ENCODE measurements at regions not wholly inside any gene's neighbourhood (a gene's known extent, or its start where the extent isn't known, plus 50 kb on each side); places are given as distances from the start of the nearest gene placed in this dataset.

DNA sequence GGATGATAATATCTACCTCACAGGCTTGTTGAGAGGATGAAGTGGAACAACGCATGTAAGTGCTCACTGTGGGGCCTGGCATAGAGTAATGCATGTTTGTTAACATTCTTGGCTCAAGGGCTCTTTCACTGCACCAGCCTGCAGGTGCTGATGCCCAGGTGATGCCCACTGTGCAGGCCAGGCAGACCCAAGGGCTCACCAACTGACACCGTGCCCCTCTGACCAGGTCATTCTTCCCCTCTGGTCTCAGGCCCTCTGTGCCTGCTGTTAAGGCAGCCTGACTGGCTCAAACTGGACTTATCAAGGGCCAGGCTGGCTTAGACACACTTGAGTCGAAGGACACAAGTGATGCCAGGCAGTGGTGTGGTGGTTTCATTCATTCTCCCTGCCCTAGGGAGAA, 90.5 kb downstream of the PJA1 start:
- Mint-ChIP-seq H3K27ac (no peak overlapping the region), H3K27me3 (no peaks in the 10 kb centered on the region), H3K4me3 (no peak overlapping the region), H3K36me3 (ENCODE audit: low read depth) (no peaks in the 10 kb centered on the region), H3K9me3 (no peaks in the 10 kb centered on the region), H3K4me1 (no peaks in the 10 kb centered on the region)
- ATAC-seq, result no peak
- no peak for DNase-seq

DNA sequence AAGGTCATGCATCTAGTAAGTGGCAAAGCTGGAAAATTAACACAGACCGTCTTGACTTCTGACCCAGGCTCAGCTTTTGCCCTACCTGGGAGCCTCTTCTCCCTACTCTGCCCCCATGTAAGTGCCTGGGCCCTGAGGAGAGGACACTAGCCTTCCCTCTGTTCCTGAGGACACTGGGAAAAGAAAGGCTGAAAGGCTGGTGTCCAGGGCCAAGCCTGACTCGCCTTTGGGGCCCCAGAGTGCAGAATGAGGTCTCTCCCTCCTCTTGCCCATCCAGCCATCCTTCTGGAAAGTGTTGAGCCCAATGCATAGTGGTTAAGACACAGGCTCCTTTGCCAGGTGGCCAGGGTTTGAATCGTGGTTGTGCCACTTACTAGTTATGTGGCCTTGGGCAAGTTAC, 91.5 kb downstream of the PJA1 start:
- no peak for ATAC-seq
- H3K4me3 Mint-ChIP-seq, result no peak overlapping the region
- no peaks in the 10 kb centered on the region for H3K4me1 Mint-ChIP-seq
- no peak for DNase-seq
- no peaks in the 10 kb centered on the region for H3K27me3 Mint-ChIP-seq
- no peak overlapping the region for H3K27ac Mint-ChIP-seq
- H3K36me3 Mint-ChIP-seq (ENCODE audit: low read depth), result no peaks in the 10 kb centered on the region
- no peaks in the 10 kb centered on the region for H3K9me3 Mint-ChIP-seq

DNA sequence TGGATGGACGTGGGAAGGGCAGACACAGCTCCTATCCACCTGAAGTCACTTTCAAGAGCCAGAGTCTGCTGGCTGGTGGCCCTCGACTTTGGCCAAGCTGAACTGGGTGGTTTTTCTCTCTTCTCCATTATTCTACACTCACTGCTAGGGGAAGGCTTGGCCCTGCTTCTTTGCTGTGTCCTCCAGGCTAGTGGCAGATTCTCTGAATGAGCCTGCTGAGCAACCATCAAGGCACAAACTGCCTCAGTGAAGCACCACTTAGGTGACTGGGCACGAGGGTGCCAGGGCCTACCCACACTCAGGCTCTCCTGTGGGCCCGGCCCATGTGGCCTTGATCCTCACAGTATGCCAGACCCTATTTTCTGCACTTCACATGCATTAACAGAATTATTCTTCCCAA, 92.0 kb downstream of the PJA1 start:
- Mint-ChIP-seq H3K4me1 (no peaks in the 10 kb centered on the region), H3K27me3 (no peaks in the 10 kb centered on the region), H3K4me3 (no peak overlapping the region), H3K27ac (no peak overlapping the region), H3K36me3 (ENCODE audit: low read depth) (no peaks in the 10 kb centered on the region), H3K9me3 (no peaks in the 10 kb centered on the region)
- ATAC-seq, result no peak
- DNase-seq, result no peak

DNA sequence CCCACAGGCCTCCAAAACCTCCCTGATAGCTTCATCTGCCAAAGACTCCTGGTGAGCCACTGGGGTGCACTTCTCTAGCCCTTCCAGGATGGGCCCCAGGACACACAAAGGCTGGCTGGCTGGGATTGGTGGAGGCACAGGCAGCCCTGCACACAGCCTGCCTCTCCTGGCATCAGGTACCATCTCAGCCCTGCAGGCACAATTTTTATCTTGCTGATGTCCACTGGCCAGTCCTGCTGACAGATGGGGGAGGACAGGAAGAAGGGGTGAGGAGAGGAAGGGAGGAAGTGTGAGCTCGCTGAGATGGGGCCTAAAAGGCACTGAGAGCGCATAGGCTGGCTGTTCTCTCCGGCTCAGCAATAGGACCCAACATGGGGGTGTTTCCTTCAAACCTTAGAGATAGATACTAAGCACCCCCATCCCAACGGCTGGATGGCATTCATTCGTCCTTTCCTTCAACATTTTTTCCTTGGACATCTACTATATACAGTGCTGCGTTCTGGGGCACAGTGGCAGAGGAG, 92.7 kb downstream of the PJA1 start:
- H3K9me3 Mint-ChIP-seq, result no peaks in the 10 kb centered on the region
- H3K4me1 Mint-ChIP-seq, result no peaks in the 10 kb centered on the region
- ATAC-seq (no peak), DNase-seq (no peak)
- no peak overlapping the region for H3K27ac Mint-ChIP-seq
- H3K27me3 Mint-ChIP-seq, result no peaks in the 10 kb centered on the region
- H3K4me3 Mint-ChIP-seq, result no peak overlapping the region
- no peaks in the 10 kb centered on the region for H3K36me3 Mint-ChIP-seq (ENCODE audit: low read depth)

DNA sequence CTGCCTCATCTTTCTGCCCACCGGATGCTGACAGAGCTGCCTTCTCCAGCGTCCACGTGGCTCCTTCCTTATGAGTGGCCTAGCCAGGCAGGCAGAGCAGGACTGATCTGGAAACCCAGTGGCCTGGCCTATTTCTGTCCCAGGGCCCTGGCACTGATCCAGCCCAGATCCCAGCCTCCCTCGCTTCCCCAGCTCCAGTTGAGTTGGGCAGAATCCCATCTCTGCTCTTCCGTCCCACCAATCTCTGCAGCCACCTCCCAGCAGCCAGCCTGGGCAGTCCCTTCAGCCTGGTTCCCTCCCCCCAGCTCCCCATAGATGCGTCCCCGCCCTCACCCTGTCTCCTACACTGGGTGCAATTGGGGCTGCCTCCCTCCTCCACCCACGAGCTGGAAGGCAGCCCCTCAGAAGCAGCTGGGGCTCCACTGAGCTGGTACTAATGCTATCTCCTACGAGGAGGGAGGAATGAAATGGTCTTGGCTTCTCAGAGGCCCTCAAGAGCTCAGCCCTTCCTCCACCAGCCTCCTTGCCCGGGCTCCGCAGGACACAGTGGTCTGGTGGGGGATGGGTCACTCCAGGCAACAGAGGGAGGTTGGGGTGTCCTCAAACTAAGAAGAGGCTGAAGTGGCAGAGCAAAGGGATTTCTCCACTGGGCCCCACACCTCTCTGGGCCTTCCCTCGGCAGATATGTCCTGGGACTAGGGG, 94.2 kb downstream of the PJA1 start:
- Mint-ChIP-seq H3K36me3 (ENCODE audit: low read depth) (no peaks in the 10 kb centered on the region), H3K4me3 (no peak overlapping the region), H3K27me3 (no peaks in the 10 kb centered on the region), H3K4me1 (no peaks in the 10 kb centered on the region), H3K9me3 (no peaks in the 10 kb centered on the region), H3K27ac (no peak overlapping the region)
- DNase-seq, result no peak
- ATAC-seq, result no peak

DNA sequence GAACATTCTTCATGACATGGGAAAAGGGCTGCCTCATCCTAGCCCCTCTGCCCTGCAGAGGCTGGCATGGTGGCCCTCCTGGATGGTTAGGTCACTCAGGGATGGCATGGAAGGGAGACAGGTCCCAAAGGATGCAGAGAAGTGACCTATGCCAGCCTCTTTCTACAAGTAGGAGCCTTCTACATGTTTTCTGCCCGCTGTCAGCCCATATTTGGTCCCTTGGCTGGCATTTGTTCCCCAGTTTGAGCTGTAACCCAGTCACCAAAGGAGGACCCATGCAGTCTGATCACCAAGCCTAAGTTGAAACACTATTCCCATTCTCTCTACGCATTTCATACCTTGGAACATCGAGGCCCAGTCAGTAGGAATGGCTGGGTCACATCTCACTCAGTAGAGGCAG, 95.4 kb downstream of the PJA1 start:
- no peaks in the 10 kb centered on the region for H3K27me3 Mint-ChIP-seq
- no peak overlapping the region for H3K27ac Mint-ChIP-seq
- H3K9me3 Mint-ChIP-seq, result no peaks in the 10 kb centered on the region
- H3K4me3 Mint-ChIP-seq, result no peak overlapping the region
- no peaks in the 10 kb centered on the region for H3K4me1 Mint-ChIP-seq
- no peaks in the 10 kb centered on the region for H3K36me3 Mint-ChIP-seq (ENCODE audit: low read depth)
- DNase-seq (no peak), ATAC-seq (no peak)

DNA sequence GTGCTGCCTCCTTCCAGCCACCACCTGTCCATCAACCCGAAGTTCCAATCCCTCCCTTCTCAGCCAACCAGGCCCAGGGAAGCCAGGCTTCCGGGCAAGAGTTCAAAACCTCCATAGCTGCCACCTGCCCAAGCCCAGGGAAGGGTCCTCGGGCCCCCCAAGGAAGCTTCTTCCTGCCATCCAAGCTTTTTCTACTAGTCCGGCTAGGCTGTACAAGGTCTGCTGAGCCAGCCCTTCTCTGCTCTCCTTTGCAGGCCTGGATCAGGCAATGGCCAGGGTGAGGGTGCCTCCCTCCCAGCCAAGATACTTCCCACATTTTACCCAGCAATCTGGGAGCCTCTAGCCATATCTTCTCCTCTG, 96.2 kb downstream of the PJA1 start:
- no peaks in the 10 kb centered on the region for H3K36me3 Mint-ChIP-seq (ENCODE audit: low read depth)
- H3K9me3 Mint-ChIP-seq, result no peaks in the 10 kb centered on the region
- no peak for DNase-seq
- no peaks in the 10 kb centered on the region for H3K4me1 Mint-ChIP-seq
- H3K4me3 Mint-ChIP-seq, result no peak overlapping the region
- no peaks in the 10 kb centered on the region for H3K27me3 Mint-ChIP-seq
- H3K27ac Mint-ChIP-seq, result no peak overlapping the region
- ATAC-seq, result no peak

DNA sequence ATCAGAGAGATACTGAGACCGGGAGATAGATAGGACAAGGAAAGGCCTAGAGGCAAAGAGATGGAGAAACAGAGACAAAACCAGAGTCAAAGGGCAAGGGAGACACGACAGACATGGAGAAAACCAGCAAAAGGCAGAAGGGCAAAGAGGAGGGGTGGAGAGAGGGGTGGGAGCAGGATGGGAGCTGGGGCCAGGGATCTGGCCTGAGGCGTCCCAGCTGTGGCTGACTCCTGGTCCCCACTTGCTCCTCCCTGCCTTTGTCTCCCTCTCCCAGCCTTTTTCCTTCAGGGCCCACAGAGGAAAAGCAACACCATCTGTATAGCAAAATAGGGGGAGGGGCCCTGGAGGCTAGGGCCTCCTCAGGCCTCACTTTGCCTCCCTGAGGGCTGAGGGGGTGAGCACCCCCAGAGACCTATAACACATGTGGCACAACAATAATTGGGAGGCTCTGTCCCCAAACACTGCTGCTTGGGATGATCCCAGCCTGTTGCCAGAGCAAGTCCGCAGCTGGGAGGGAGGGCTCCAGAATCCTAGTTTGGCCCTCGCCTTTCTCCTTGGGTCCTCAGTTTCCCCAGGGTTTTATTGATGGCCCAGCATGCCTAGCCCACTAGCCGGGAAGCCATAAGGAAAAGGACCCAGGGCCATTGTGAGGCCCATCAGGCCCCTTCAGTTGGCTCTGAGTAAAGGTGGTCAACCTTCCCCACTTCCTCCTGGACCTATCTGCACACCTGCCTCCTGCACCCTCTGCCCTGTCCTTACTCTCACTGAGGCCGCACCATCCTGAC, 96.8 kb downstream of the PJA1 start:
- Mint-ChIP-seq H3K4me3 (no peak overlapping the region), H3K27ac (no peak overlapping the region), H3K27me3 (no peaks in the 10 kb centered on the region), H3K9me3 (no peaks in the 10 kb centered on the region), H3K4me1 (no peaks in the 10 kb centered on the region), H3K36me3 (ENCODE audit: low read depth) (no peaks in the 10 kb centered on the region)
- DNase-seq, result no peak
- no peak for ATAC-seq

DNA sequence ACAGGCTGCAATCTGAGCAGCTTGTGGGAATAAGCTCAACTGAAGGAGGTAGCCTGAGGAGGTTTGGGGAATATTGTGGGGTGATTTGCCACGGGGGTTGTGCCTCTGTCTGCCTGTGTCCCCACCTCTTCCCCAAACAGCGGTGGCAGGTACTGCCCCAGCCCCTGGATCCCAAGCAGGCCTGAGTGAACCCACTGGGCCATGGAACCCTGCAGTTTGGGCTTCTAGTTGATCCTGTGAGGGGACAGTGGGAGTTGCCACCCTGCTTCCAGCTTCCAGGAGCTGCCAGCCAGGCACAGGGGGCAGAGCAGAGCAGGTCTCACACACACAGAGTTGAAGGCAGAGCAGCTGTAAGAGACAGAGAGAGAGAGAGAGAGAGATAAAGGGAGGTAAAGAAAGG, 97.4 kb downstream of the PJA1 start:
- Mint-ChIP-seq H3K27me3 (no peaks in the 10 kb centered on the region), H3K9me3 (no peaks in the 10 kb centered on the region), H3K4me3 (no peak overlapping the region), H3K4me1 (no peaks in the 10 kb centered on the region), H3K36me3 (ENCODE audit: low read depth) (no peaks in the 10 kb centered on the region), H3K27ac (no peak overlapping the region)
- DNase-seq (no peak), ATAC-seq (no peak)

DNA sequence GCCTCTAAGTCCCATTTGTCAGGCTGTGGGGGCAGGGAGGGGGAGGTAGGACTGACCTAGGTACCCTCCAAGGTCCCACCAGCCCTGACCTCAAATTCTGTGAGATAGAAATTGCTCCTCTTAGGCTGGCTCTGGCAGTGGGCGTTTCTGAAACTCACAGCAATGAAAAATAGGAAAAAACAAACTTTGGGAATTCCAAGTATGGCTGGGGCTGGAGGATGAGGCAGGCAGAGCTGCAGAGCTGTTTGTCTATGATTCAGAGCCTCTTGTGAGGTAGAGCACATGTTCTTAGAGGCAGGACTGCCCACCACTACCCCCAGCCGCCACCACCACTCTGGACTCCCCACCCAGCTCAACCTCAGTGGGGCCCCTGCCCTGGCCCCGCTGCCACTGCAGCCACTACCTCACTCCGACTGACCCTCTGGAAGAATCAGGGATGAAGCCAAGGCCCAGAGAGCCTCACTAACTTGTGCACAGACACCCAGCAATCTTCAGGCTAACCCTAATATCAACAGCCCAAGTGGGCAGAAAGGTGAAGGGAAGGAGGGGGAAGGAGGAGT, 98.2 kb downstream of the PJA1 start:
- H3K36me3 Mint-ChIP-seq (ENCODE audit: low read depth), result no peaks in the 10 kb centered on the region
- no peaks in the 10 kb centered on the region for H3K4me1 Mint-ChIP-seq
- H3K9me3 Mint-ChIP-seq, result no peaks in the 10 kb centered on the region
- H3K27ac Mint-ChIP-seq, result no peak overlapping the region
- ATAC-seq (no peak), DNase-seq (no peak)
- no peak overlapping the region for H3K4me3 Mint-ChIP-seq
- no peaks in the 10 kb centered on the region for H3K27me3 Mint-ChIP-seq

DNA sequence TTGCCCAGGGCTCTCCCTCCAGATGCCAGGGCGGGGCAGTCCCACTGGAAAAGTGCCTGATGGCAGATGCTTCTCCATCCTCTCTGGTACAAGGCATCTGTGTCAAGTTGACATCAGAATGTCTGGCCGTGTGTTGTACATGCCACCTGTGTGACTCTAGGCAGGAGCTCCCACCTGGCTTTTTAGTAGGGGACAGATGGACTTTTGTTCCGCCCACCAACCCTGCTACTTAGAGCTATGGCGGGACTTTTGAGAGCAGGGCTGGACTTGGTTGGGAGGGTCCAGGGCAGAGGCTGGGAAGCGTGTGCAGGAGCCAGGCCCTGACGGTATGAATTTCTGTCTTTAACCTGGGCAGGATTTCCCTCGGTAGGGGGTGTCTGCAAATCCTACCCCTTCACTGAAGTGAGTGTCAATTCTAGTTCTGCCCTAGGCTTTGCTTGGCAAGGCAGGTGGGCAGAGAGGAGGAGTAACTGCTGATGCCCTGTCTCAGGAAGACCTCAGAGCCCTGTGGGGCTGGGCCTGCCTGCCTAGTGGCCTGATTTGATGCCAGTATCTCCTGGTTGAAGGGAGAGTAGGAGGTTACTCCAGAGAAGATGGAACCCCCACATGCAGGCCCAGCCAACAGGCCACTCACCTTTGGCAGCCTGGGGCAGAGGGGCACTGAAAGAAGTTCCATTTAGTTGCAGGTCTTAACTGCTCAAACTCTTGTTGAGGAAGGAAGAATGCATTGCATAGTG, 99.1 kb downstream of the PJA1 start:
- Mint-ChIP-seq H3K9me3 (no peaks in the 10 kb centered on the region), H3K27ac (no peak overlapping the region), H3K36me3 (ENCODE audit: low read depth) (no peaks in the 10 kb centered on the region), H3K27me3 (no peaks in the 10 kb centered on the region), H3K4me1 (no peaks in the 10 kb centered on the region), H3K4me3 (no peak overlapping the region)
- DNase-seq (no peak), ATAC-seq (no peak)

DNA sequence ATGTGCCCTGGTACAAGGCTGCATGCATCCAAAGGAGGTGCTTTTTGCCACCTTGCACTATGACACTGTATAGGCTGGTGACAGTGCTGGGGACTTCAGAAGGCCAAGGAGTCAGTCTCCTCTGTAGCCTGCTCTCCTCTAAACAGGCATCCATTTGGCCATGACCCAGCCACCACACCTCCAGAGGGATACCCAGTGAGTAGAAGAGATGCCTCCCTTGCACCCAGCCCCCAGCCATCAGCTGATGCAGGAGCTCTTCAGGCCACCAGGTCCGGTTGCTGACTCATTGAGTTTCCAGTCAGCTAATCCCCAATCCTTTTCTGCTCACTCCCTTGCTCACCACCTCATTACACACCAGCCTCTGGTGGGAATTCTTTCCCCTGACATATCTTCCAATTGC, 99.8 kb downstream of the PJA1 start:
- Mint-ChIP-seq H3K36me3 (ENCODE audit: low read depth) (no peaks in the 10 kb centered on the region), H3K9me3 (no peaks in the 10 kb centered on the region), H3K4me1 (no peaks in the 10 kb centered on the region), H3K27me3 (no peaks in the 10 kb centered on the region), H3K4me3 (no peak overlapping the region), H3K27ac (no peak overlapping the region)
- no peak for DNase-seq
- ATAC-seq, result no peak

DNA sequence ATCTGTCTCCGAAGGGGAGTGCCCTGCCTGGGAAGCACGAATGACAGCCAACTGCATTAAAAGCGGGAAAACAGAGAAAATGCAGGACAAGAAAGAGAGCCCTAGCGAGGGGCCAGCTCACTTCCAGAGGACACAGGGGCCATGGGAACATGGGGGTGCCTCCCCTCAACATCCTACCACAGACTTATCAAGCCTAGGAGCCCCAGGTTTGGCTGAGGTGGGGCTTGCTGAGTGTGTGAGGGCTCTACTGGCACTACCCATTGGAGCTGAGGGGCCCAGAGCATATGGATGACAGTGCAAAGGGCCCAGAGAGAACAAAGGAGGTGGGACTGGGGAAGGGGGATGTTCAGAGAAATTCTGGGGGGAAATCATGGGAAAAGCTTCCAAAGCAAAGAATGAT, 101.8 kb downstream of the PJA1 start:
- DNase-seq (no peak), ATAC-seq (no peak)
- Mint-ChIP-seq H3K36me3 (ENCODE audit: low read depth) (no peaks in the 10 kb centered on the region), H3K27me3 (no peaks in the 10 kb centered on the region), H3K27ac (no peak overlapping the region), H3K4me3 (no peak overlapping the region), H3K9me3 (no peaks in the 10 kb centered on the region), H3K4me1 (no peaks in the 10 kb centered on the region)

DNA sequence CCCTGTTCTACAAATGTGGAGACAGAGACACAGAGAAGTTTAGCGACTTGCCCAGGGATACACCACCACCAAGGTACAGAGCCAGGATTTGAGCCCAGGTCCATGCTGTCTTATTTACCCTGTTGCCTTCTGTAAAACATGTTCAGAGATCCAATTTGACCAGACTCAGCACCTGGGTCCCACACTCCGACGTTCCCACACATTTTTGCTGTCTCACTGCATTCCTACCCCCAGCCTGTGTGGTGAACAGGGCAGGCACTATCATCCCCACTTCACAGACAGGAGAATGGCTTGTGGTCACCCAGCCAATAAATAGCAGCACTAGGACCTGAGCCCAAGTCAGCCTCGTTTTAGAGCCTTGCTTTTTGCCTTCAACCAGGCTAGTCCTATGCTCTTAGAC, 102.8 kb downstream of the PJA1 start:
- H3K27ac Mint-ChIP-seq, result no peak overlapping the region
- no peak for ATAC-seq

More for the DNA sequence above, 102.8 kb downstream of the PJA1 start:
- no peaks in the 10 kb centered on the region for H3K4me1 Mint-ChIP-seq
- H3K36me3 Mint-ChIP-seq (ENCODE audit: low read depth), result no peaks in the 10 kb centered on the region
- no peaks in the 10 kb centered on the region for H3K27me3 Mint-ChIP-seq
- DNase-seq, result no peak
- H3K9me3 Mint-ChIP-seq, result no peaks in the 10 kb centered on the region
- no peak overlapping the region for H3K4me3 Mint-ChIP-seq
